ENCODE measurements at regions not wholly inside any gene's neighbourhood (a gene's known extent, or its start where the extent isn't known, plus 50 kb on each side); places are given as distances from the start of the nearest gene placed in this dataset.

GRCh38 chr10:33521904-33522303, 187.4 kb upstream of the NRP1 start:
- no peak for DNase-seq (ENCODE audit: low read depth in 1 of 2, low spot score in 1 of 2)

DNA sequence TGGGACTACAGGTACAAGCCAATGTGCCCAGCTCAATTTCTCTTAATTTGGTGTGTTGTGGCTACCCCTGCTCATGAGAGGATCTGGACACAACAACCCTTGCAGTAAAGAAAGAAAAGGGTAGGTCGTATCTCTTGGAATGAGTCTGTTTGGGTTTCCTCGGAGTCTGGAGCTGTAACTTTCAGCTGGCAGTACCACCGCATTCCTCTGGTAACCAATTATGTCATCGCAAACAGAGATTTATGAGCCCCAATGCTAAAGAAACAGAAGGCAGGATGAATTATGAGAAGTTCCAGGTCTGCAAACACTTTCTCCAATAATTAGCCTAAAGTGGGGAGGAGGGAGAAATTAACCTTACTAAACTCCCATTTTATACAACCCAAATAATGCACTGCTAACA, 186.6 kb upstream of the NRP1 start:
- no peak for DNase-seq (ENCODE audit: low read depth in 1 of 2, low spot score in 1 of 2)

DNA sequence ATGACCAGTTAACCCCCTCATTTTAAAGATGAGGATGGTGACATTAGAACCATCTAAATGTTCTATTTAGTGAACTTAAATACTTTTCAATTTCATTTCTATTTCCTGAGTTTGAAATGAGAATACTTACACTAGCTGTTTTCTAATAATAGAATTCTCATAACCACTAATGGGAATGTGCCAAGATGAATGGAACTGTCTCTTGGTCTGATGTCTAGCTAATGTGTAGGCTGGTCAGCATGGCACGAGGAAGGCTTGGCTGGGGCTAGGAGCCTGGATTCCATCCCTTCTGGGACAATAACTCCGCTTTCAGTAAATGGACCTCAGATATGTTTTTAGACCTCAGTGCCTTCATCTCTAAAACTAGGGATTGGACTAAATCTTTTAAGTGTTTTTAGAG, 185.8 kb upstream of the NRP1 start:
- DNase-seq (ENCODE audit: low read depth in 1 of 2, low spot score in 1 of 2), result no peak

GRCh38 chr10:33519130-33519860, 184.8 kb upstream of the NRP1 start:
- DNase-seq (ENCODE audit: low read depth in 1 of 2, low spot score in 1 of 2), result no peak

GRCh38 chr10:33510206-33510605, 175.7 kb upstream of the NRP1 start:
- DNase-seq (ENCODE audit: low read depth in 1 of 2, low spot score in 1 of 2), result no peak

GRCh38 chr10:33509231-33509831, 174.9 kb upstream of the NRP1 start:
- DNase-seq (ENCODE audit: low read depth in 1 of 2, low spot score in 1 of 2), result no peak

- no peak for DNase-seq (ENCODE audit: low read depth in 1 of 2, low spot score in 1 of 2)
Measured at GRCh38 chr10:33507662-33508425, 173.4 kb upstream of the NRP1 start.

- no peak for DNase-seq (ENCODE audit: low read depth in 1 of 2, low spot score in 1 of 2)
Measured at GRCh38 chr10:33506838-33507661, 172.6 kb upstream of the NRP1 start.

DNA sequence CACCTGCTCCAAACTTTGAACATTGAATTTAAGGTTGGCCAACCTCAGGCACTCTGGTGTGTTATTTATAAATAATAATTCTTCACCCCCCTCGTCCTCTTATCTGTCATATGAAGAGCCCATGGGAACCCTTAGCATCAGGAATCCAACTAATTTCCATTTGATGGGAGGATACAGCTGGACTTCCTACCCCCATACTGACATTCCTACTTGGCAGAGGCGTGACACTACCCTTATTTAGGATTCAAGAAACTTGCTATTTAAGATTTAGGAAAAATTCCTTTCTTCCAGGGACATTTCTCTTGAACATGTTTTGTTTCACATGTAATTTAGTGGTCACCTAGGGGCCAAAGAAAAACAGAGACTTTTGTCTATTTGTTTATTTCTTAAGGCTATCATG, 171.9 kb upstream of the NRP1 start:
- DNase-seq (ENCODE audit: low read depth in 1 of 2, low spot score in 1 of 2), result no peak

DNA sequence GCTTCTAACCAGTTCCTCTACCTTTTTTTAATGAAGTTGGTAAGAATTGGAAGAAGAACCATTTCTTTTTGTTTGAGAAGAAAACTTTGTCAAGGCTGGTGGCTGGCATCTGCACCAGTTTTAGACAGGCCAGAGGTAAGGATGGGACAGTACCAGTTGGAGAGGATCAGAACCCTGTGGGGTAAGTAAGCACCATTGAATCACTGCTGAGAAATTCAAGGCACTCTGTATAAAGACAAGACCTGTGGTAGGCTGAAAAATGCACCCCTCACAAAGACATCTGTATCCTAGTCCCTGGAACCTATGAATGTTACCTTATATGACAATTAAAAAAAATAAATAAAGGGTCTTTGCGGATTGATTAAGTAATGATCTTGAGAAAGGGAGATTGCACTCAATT, 166.7 kb upstream of the NRP1 start:
- DNase-seq (ENCODE audit: low read depth in 1 of 2, low spot score in 1 of 2), result no peak

DNA sequence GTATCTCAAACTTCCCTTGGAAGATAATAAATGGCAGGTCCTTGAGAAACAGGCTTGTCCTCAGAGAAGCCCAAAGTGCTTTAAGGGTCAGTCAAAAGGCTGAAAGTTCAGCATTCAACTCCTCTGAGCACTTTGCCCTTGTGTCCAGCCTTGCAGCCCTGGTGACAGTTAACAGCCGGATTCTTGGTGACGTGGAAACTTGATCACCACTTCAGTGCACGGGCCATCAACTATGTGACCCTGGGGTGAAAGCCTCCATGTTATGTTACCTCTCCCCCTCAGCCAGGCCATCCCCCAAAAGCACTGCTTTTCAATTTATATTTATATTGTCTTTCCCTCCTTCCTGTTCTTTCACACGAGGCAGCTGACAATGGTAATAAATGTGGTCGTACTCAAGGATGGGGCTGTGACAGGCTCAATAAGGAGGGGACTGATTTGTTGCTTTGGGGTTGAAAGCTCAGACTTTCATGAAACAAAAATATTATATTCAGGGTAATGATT, 164.0 kb upstream of the NRP1 start:
- DNase-seq (ENCODE audit: low read depth in 1 of 2, low spot score in 1 of 2), result no peak

DNA sequence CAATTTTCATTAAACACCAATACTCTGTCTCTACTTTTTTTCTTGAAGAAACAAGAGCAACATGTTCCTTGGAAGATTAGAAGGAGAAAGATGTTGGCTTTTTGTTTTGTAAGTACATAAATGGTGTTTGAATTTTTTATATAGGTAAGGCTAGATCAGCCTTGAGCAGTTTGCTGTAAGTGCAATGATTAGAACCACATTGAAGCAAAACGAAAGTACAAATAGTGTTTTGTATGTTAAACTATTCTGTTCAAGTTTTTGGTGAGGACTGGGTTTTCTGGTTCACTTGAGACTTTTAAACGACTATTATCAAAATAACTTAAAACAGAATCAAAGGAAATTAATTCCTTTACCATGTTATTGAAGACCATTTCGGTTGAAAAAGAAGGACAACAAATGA, 162.9 kb upstream of the NRP1 start:
- no peak for DNase-seq (ENCODE audit: low read depth in 1 of 2, low spot score in 1 of 2)

GRCh38 chr10:33496096-33496495, 161.6 kb upstream of the NRP1 start:
- DNase-seq (ENCODE audit: low read depth in 1 of 2, low spot score in 1 of 2), result no peak

- no peak for DNase-seq (ENCODE audit: low read depth in 1 of 2, low spot score in 1 of 2)
Measured at GRCh38 chr10:33494694-33495265, 160.3 kb upstream of the NRP1 start.

DNA sequence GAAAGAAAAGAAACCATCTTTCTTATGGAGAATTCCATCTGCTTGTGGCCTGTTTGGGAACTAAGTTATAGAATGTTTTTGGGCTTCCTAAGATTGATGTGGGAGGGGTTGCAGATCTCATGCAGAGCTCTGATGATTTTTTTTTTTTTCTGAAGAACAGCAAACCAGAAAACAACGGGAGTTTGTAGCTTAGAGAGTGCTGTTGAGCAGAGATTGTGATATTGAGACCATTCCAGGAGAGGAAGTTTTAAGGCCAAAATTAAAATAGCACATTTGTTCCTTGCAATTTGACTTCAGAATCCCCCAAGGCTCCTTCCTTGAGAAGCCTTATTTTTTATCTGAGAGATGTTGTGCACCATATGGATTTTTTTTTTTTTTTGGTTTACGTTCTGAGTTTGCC, 159.5 kb upstream of the NRP1 start:
- DNase-seq (ENCODE audit: low read depth in 1 of 2, low spot score in 1 of 2), result no peak

- no peak for DNase-seq (ENCODE audit: low read depth in 1 of 2, low spot score in 1 of 2)
Measured at GRCh38 chr10:33493497-33493896, 159.0 kb upstream of the NRP1 start.

GRCh38 chr10:33492701-33493345, 158.4 kb upstream of the NRP1 start:
- no peak for DNase-seq (ENCODE audit: low read depth in 1 of 2, low spot score in 1 of 2)

GRCh38 chr10:33489501-33490176, 155.2 kb upstream of the NRP1 start:
- DNase-seq (ENCODE audit: low read depth in 1 of 2, low spot score in 1 of 2), result no peak

GRCh38 chr10:33487014-33487776, 152.7 kb upstream of the NRP1 start:
- DNase-seq (ENCODE audit: low read depth in 1 of 2, low spot score in 1 of 2), result no peak

Data from activated CD4-positive, alpha-beta T cell treated with anti-CD3 and anti-CD28 coated beads, Interleukin-2, amount 50 U/mL, for 24 hours (primary cell).